Fibroblast of the conjunctiva (primary cell): ENCODE measurements at regions not wholly inside any gene's neighbourhood (a gene's known extent, or its start where the extent isn't known, plus 50 kb on each side); places are given as distances from the start of the nearest gene placed in this dataset.
A peak's percentile ranks its signal among the peaks of the same experiment; 100 is the strongest.
"Not testable (repeated sequence)": the region's sequence is repeated elsewhere in the genome, so short reads cannot be mapped to it uniquely, and the experiment has no call there.

ENCODE experiments used
- DNase-seq: peaks from one replicate; pipeline ENCODE4 v3.0.0-alpha.2; 2010; ENCODE audit warnings: low read depth

GRCh38 chr5:81826128-81826527, 75.2 kb upstream of the SSBP2 start:
- no peak for DNase-seq

GRCh38 chr5:81825237-81825636, 74.3 kb upstream of the SSBP2 start:
- DNase-seq, result peak; percentile 87

GRCh38 chr5:81823736-81824135, 72.8 kb upstream of the SSBP2 start:
- DNase-seq, result not testable (repeated sequence)

- no peak for DNase-seq
Measured at GRCh38 chr5:81820863-81821262, 70.0 kb upstream of the SSBP2 start.

GRCh38 chr5:81820318-81820636, 69.4 kb upstream of the SSBP2 start:
- no peak for DNase-seq

- DNase-seq, result peak; percentile 12
Measured at GRCh38 chr5:81819556-81820317, 68.8 kb upstream of the SSBP2 start.

- no peak for DNase-seq
Measured at GRCh38 chr5:81817980-81818379, 67.1 kb upstream of the SSBP2 start.

GRCh38 chr5:81817086-81817485, 66.2 kb upstream of the SSBP2 start:
- no peak for DNase-seq

GRCh38 chr5:81815321-81815720, 64.4 kb upstream of the SSBP2 start:
- DNase-seq, result no peak

GRCh38 chr5:81808106-81808505, 57.2 kb upstream of the SSBP2 start:
- no peak for DNase-seq

- DNase-seq, result no peak
Measured at GRCh38 chr5:81805086-81805485, 54.2 kb upstream of the SSBP2 start.

GRCh38 chr5:81803812-81804211, 52.9 kb upstream of the SSBP2 start:
- DNase-seq, result no peak

- no peak for DNase-seq
Measured at GRCh38 chr5:81802625-81803024, 51.7 kb upstream of the SSBP2 start.

- DNase-seq, result no peak
Measured at GRCh38 chr5:81802020-81802419, 51.1 kb upstream of the SSBP2 start.

GRCh38 chr5:81800797-81801196, 49.9 kb upstream of the SSBP2 start:
- DNase-seq, result no peak
